ENCODE measurements at regions not wholly inside any gene's neighbourhood (a gene's known extent, or its start where the extent isn't known, plus 50 kb on each side); places are given as distances from the start of the nearest gene placed in this dataset.

GRCh38 chr1:239682960-239683359 is 296.6 kb downstream of the CHRM3 start:
- 19% methylated on average over 2 of the region's 2 CpGs for WGBS (ENCODE audit: insufficient coverage, low coverage, low lambda C conversion rate, missing lambda C conversion rate)
- H3K36me3 ChIP-seq = no peaks in the 10 kb centered on the region
- TF ChIP-seq CTCF (IDR thresholded peaks at IDR 0.05) (no peak), POLR2A (IDR thresholded peaks at IDR 0.05) (no peak)
- H3K27me3 ChIP-seq = no peaks in the 10 kb centered on the region
- ATAC-seq (no peak), DNase-seq (no peak)
- H3K4me3 ChIP-seq = no peak overlapping the region
- no peaks in the 10 kb centered on the region for H3K4me1 ChIP-seq
- no peaks in the 10 kb centered on the region for H3K9me3 ChIP-seq
- no peak overlapping the region for H3K27ac ChIP-seq
- intact Hi-C loops (cut with DNase I) = no loop called here

- no peaks in the 10 kb centered on the region for H3K4me1 ChIP-seq
- no peaks in the 10 kb centered on the region for H3K9me3 ChIP-seq
- no peak overlapping the region for H3K27ac ChIP-seq
- ATAC-seq (no peak), DNase-seq (no peak)
- H3K36me3 ChIP-seq = no peaks in the 10 kb centered on the region
- WGBS (ENCODE audit: insufficient coverage, low coverage, low lambda C conversion rate, missing lambda C conversion rate) = 42% methylated on average over 2 of the region's 2 CpGs
- intact Hi-C loops (cut with DNase I) = no loop called here
- no peaks in the 10 kb centered on the region for H3K27me3 ChIP-seq
- no peak for TF ChIP-seq POLR2A (IDR thresholded peaks at IDR 0.05)
- TF ChIP-seq CTCF (IDR thresholded peaks at IDR 0.05) = no peak
- no peak overlapping the region for H3K4me3 ChIP-seq
Measured at GRCh38 chr1:239686386-239686785, 300.0 kb downstream of the CHRM3 start.

GRCh38 chr1:239696317-239696716 is 309.9 kb downstream of the CHRM3 start:
- Histone ChIP-seq H3K27ac (no peak overlapping the region), H3K4me3 (no peak overlapping the region), H3K27me3 (no peaks in the 10 kb centered on the region), H3K4me1 (no peaks in the 10 kb centered on the region), H3K9me3 (no peaks in the 10 kb centered on the region), H3K36me3 (no peaks in the 10 kb centered on the region)
- intact Hi-C loops (cut with DNase I) = no loop called here
- 90% methylated on average over 2 of the region's 2 CpGs for WGBS (ENCODE audit: insufficient coverage, low coverage, low lambda C conversion rate, missing lambda C conversion rate)
- TF ChIP-seq CTCF (IDR thresholded peaks at IDR 0.05) (no peak), POLR2A (IDR thresholded peaks at IDR 0.05) (no peak)
- ATAC-seq (no peak), DNase-seq (no peak)

GRCh38 chr1:239700667-239701066 is 314.3 kb downstream of the CHRM3 start:
- no peak for DNase-seq
- 42% methylated on average over 6 of the region's 6 CpGs for WGBS (ENCODE audit: insufficient coverage, low coverage, low lambda C conversion rate, missing lambda C conversion rate)
- no peak overlapping the region for H3K4me3 ChIP-seq
- no peak overlapping the region for H3K27ac ChIP-seq
- no peaks in the 10 kb centered on the region for H3K9me3 ChIP-seq
- no peak for TF ChIP-seq CTCF (IDR thresholded peaks at IDR 0.05)
- no peak for TF ChIP-seq POLR2A (IDR thresholded peaks at IDR 0.05)
- no peaks in the 10 kb centered on the region for H3K4me1 ChIP-seq
- no peaks in the 10 kb centered on the region for H3K36me3 ChIP-seq
- intact Hi-C loops (cut with DNase I) = no loop called here
- H3K27me3 ChIP-seq = no peaks in the 10 kb centered on the region
- no peak for ATAC-seq

- no peaks in the 10 kb centered on the region for H3K36me3 ChIP-seq
- TF ChIP-seq POLR2A (IDR thresholded peaks at IDR 0.05) (no peak), CTCF (IDR thresholded peaks at IDR 0.05) (no peak)
- WGBS (ENCODE audit: insufficient coverage, low coverage, low lambda C conversion rate, missing lambda C conversion rate) = 42% methylated on average over 2 of the region's 2 CpGs
- intact Hi-C loops (cut with DNase I) = no loop called here
- ATAC-seq (no peak), DNase-seq (no peak)
- no peak overlapping the region for H3K27ac ChIP-seq
- H3K9me3 ChIP-seq = no peaks in the 10 kb centered on the region
- no peak overlapping the region for H3K4me3 ChIP-seq
- no peaks in the 10 kb centered on the region for H3K27me3 ChIP-seq
- H3K4me1 ChIP-seq = no peaks in the 10 kb centered on the region
Measured at GRCh38 chr1:239703075-239703474, 316.7 kb downstream of the CHRM3 start.

All from right lobe of liver (tissue), 6 donors.